22Rv1 (cell line): ENCODE measurements at regions not wholly inside any gene's neighbourhood (a gene's known extent, or its start where the extent isn't known, plus 50 kb on each side); places are given as distances from the start of the nearest gene placed in this dataset.
"Not testable (repeated sequence)": the region's sequence is repeated elsewhere in the genome, so short reads cannot be mapped to it uniquely, and the experiment has no call there.

Experiments used
- H3K27ac ChIP-seq: fragments of 450-650 bp; 2 replicates; pipeline ENCODE4 v1.5.1; 2017
- CTCF ChIP-seq: fragments of 450-650 bp; IDR thresholded peaks from 2 replicates; pipeline ENCODE4 v1.5.1; 2017; ENCODE audit warnings: mild to moderate bottlenecking
- ZFX ChIP-seq: fragments of 450-650 bp; IDR thresholded peaks from 2 replicates; pipeline ENCODE4 v1.6.1; 2017; ENCODE audit warnings: antibody characterized with exemption, borderline replicate concordance

GRCh38 chr2:121151311-121152109 is 133.5 kb downstream of the TFCP2L1 start:
- TF ChIP-seq ZFX, result no peak
- no peak for TF ChIP-seq CTCF
- no peak overlapping the region for H3K27ac ChIP-seq

DNA sequence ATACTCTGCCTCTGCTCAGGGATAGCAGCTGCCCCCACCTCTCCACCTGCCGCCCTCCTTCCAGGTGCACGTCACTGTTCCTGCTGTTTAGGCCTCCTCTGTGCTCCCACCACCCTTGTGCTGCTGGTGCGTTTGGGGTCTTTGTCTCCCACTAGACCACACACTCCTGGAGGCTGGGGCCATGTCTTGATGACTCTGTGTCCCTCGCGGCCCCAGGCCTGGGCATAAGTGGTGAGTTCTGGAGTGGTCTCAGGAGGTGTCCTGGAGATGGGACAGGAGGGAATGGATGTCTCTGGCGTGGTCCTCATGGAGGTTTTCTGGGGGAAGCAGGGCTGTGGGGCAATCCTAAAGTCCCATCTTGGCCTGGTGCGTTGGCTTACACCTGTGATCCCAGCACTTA is 132.1 kb downstream of the TFCP2L1 start:
- H3K27ac ChIP-seq, result no peak overlapping the region

DNA sequence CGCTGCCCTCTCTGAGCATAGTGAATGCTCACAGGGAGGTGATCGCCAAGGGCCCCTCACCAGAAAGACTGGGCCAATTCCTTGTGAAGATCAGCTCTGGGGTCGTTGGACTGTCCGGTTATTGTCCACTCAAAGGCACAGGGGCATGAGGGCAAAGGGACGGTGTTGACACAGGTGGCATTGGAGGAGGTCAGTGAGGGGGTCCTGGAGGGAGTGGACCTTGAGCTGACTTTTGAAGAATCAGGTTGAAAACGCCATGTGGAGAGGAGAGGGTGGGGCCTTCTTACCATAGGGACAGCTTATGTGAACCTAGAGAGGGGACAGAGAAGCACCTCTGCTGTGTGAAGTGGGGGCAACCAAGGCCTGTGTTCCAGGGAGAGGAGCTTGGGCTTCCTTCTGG is 131.5 kb downstream of the TFCP2L1 start:
- TF ChIP-seq ZFX (no peak), CTCF (no peak)
- H3K27ac ChIP-seq, result no peak overlapping the region

More for the DNA sequence above, 132.1 kb downstream of the TFCP2L1 start:
- TF ChIP-seq CTCF, result no peak
- TF ChIP-seq ZFX, result no peak

GRCh38 chr2:121155502-121156056 is 129.4 kb downstream of the TFCP2L1 start:
- no peak overlapping the region for H3K27ac ChIP-seq
- TF ChIP-seq CTCF, result no peak
- no peak for TF ChIP-seq ZFX

DNA sequence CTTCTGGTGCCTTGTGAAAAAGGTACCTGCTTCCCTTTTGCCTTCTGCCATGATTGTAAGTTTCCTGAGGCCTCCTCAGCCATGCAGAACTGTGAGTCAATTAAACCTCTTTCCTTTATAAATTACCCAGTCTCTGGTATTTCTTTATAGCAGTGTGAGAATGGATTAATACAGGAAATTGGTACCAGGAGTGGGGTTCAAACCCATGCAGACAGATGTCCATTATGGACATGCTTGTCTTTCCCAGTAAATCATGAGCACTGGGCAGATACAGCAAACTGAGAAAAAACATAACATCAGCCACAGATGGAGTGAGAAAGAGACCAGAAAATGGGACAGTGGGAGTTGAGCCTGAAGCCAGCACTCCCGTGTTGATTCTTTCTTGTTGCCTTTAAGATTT is 127.5 kb downstream of the TFCP2L1 start:
- H3K27ac ChIP-seq, result not testable (repeated sequence)

GRCh38 chr2:121159291-121160071 is 125.5 kb downstream of the TFCP2L1 start:
- no peak for TF ChIP-seq ZFX
- TF ChIP-seq CTCF, result no peak
- no peak overlapping the region for H3K27ac ChIP-seq

DNA sequence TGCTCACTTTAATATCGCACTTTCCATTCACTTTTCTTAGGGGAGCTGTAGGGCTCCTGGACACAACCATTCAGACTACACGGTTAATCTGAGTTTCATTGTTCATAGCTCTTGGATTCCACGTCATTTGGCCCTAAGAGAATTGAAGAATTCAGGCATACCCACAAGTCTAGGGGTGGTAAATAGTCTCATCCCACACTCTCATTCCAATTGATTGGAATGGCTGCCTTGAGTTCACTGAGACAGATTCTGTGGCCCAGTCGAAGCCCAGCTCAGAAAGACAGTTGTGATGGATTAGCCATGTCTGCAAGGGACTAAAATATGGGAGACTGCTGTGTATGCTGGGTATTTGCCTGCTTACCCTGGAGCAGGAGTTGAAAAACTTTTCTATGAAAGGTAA is 124.6 kb downstream of the TFCP2L1 start:
- TF ChIP-seq CTCF (no peak), ZFX (no peak)
- no peak overlapping the region for H3K27ac ChIP-seq
